Mesendoderm (in vitro differentiated cells): ENCODE measurements at regions not wholly inside any gene's neighbourhood (a gene's known extent, or its start where the extent isn't known, plus 50 kb on each side); places are given as distances from the start of the nearest gene placed in this dataset.
A peak's percentile ranks its signal among the peaks of the same experiment; 100 is the strongest.

Source experiments
- DNase-seq: peaks from one replicate; pipeline ENCODE4 v3.0.0; 2013
- H2AK5ac ChIP-seq: 2 replicates; pipeline ENCODE4 v1.6.1; 2013; ENCODE audit warnings: low read length, inconsistent platforms
- H2BK120ac ChIP-seq: 2 replicates; pipeline ENCODE4 v1.6.1; 2013; ENCODE audit warnings: low read depth, mild to moderate bottlenecking, low read length, moderate library complexity, mixed read lengths
- H2BK15ac ChIP-seq: replicated peaks from 2 replicates; pipeline ENCODE4 v1.6.1; 2013; ENCODE audit warnings: low read depth, mild to moderate bottlenecking, moderate library complexity
- H2BK5ac ChIP-seq: 2 replicates; pipeline ENCODE4 v1.6.1; 2013; ENCODE audit warnings: low read length, inconsistent platforms
- H3K18ac ChIP-seq: 2 replicates; pipeline ENCODE4 v1.6.1; 2013; ENCODE audit warnings: mild to moderate bottlenecking, low read length, mixed read lengths
- H3K23ac ChIP-seq: one replicate; pipeline ENCODE4 v1.6.1; 2013; ENCODE audit warnings: low read length
- H3K27ac ChIP-seq: 2 replicates; pipeline ENCODE4 v1.5.1; 2013; ENCODE audit warnings: low read depth, mild to moderate bottlenecking, inconsistent platforms, low read length, moderate library complexity
- H3K27me3 ChIP-seq: 2 replicates; pipeline ENCODE4 v1.6.1; 2013; ENCODE audit warnings: low read length, control low read depth, mild to moderate bottlenecking, inconsistent platforms; ENCODE audit not compliant: insufficient read depth, poor library complexity
- H3K36me3 ChIP-seq: 2 replicates; pipeline ENCODE4 v1.6.1; 2013; ENCODE audit warnings: low read length, inconsistent platforms; ENCODE audit not compliant: control insufficient read depth, insufficient read depth
- H3K4ac ChIP-seq: one replicate; pipeline ENCODE4 v1.6.1; 2013; ENCODE audit warnings: low read depth, mild to moderate bottlenecking, low read length, moderate library complexity
- H3K4me1 ChIP-seq: 2 replicates; pipeline ENCODE4 v1.6.1; 2013; ENCODE audit warnings: low read depth, low read length, inconsistent platforms; ENCODE audit not compliant: control insufficient read depth
- H3K4me2 ChIP-seq: 2 replicates; pipeline ENCODE4 v1.6.1; 2013; ENCODE audit warnings: low read length
- H3K4me3 ChIP-seq: 2 replicates; pipeline ENCODE4 v1.5.1; 2013; ENCODE audit warnings: mild to moderate bottlenecking, low read length
- H3K56ac ChIP-seq: one replicate; pipeline ENCODE4 v1.6.1; 2013; ENCODE audit warnings: low read length
- H3K79me1 ChIP-seq: 2 replicates; pipeline ENCODE4 v1.6.1; 2013; ENCODE audit warnings: low read length, inconsistent platforms
- H3K79me2 ChIP-seq: 2 replicates; pipeline ENCODE4 v1.6.1; 2013; ENCODE audit warnings: mild to moderate bottlenecking, low read length; ENCODE audit not compliant: control insufficient read depth, insufficient read depth
- H3K9ac ChIP-seq: 2 replicates; pipeline ENCODE4 v1.6.1; 2013; ENCODE audit warnings: low read length, inconsistent platforms
- H4K5ac ChIP-seq: one replicate; pipeline ENCODE4 v1.6.1; 2013; ENCODE audit warnings: low read length
- H4K8ac ChIP-seq: one replicate; pipeline ENCODE4 v1.6.1; 2013; ENCODE audit warnings: low read depth, mild to moderate bottlenecking, control low read depth, low read length, moderate library complexity
- whole genome bisulfite sequencing: extraction: QIAGEN DNeasy Blood & Tissue Kit; methylation state at CpG from one replicate; pipeline ENCODE4 v1.1.7; 2013; ENCODE audit warnings: low lambda C conversion rate, missing lambda C conversion rate; ENCODE audit not compliant: insufficient coverage; ENCODE audit errors: extremely low coverage; 5-methylcytosine and 5-hydroxymethylcytosine counted together

- no peak overlapping the region for H2AK5ac ChIP-seq
- WGBS = 100% methylated on average over 1 of the region's 2 CpGs
- H3K4me3 ChIP-seq = no peak overlapping the region
- H3K56ac ChIP-seq = no peak overlapping the region
- no peak overlapping the region for H3K4ac ChIP-seq
- no peaks in the 10 kb centered on the region for H3K27me3 ChIP-seq
- H3K36me3 ChIP-seq = no peaks in the 10 kb centered on the region
- no peak overlapping the region for H3K4me2 ChIP-seq
- H3K79me1 ChIP-seq = no peaks in the 10 kb centered on the region
- H4K8ac ChIP-seq = no peak overlapping the region
- no peaks in the 10 kb centered on the region for H3K79me2 ChIP-seq
- H2BK5ac ChIP-seq = no peak overlapping the region
- H3K9ac ChIP-seq = no peak overlapping the region
- H3K4me1 ChIP-seq = no peaks in the 10 kb centered on the region
- no peak for DNase-seq
- no peak overlapping the region for H2BK120ac ChIP-seq
- H3K27ac ChIP-seq = no peak overlapping the region
- no peak overlapping the region for H3K18ac ChIP-seq
- H2BK15ac ChIP-seq = no peak overlapping the region
- H4K5ac ChIP-seq = no peak overlapping the region
- no peak overlapping the region for H3K23ac ChIP-seq
Measured at GRCh38 chr13:70324519-70324918, 216.3 kb upstream of the KLHL1 start.

- Histone ChIP-seq H2BK5ac (no peak overlapping the region), H3K79me1 (no peaks in the 10 kb centered on the region), H2BK120ac (no peak overlapping the region), H3K27ac (no peak overlapping the region), H3K4me1 (no peaks in the 10 kb centered on the region), H3K79me2 (no peaks in the 10 kb centered on the region), H3K4me3 (no peak overlapping the region), H4K5ac (no peak overlapping the region), H3K4me2 (no peak overlapping the region), H4K8ac (no peak overlapping the region), H3K56ac (no peak overlapping the region), H3K18ac (no peak overlapping the region), H3K9ac (no peak overlapping the region), H3K23ac (no peak overlapping the region), H3K36me3 (no peaks in the 10 kb centered on the region), H2BK15ac (no peak overlapping the region), H3K4ac (no peak overlapping the region), H2AK5ac (no peak overlapping the region), H3K27me3 (no peaks in the 10 kb centered on the region)
- no CpG with 5 or more reads among the region's 2 CpGs for WGBS
- no peak for DNase-seq
Measured at GRCh38 chr13:70311191-70311590, 202.9 kb upstream of the KLHL1 start.

- Histone ChIP-seq H3K36me3 (no peaks in the 10 kb centered on the region), H3K9ac (no peak overlapping the region), H3K18ac (no peak overlapping the region), H3K23ac (no peak overlapping the region), H3K4me3 (no peak overlapping the region), H3K27ac (no peak overlapping the region), H3K79me1 (no peaks in the 10 kb centered on the region), H4K5ac (no peak overlapping the region), H3K56ac (no peak overlapping the region), H2BK5ac (no peak overlapping the region), H2BK120ac (no peak overlapping the region), H4K8ac (no peak overlapping the region), H3K4me2 (no peak overlapping the region), H2AK5ac (no peak overlapping the region), H3K27me3 (no peaks in the 10 kb centered on the region), H3K4ac (no peak overlapping the region), H3K79me2 (no peaks in the 10 kb centered on the region), H3K4me1 (no peaks in the 10 kb centered on the region), H2BK15ac (no peak overlapping the region)
- no CpG with 5 or more reads among the region's 4 CpGs for WGBS
- DNase-seq = peak; percentile 66
Measured at GRCh38 chr13:70310396-70311119, 202.3 kb upstream of the KLHL1 start.

GRCh38 chr13:70297189-70297616, 189.0 kb upstream of the KLHL1 start:
- Histone ChIP-seq H4K5ac (no peak overlapping the region), H2BK5ac (no peak overlapping the region), H3K27me3 (no peaks in the 10 kb centered on the region), H2AK5ac (no peak overlapping the region), H3K4me2 (no peak overlapping the region), H2BK120ac (no peak overlapping the region), H2BK15ac (no peak overlapping the region), H3K4me3 (no peak overlapping the region), H3K79me2 (no peaks in the 10 kb centered on the region), H3K56ac (no peak overlapping the region), H3K18ac (no peak overlapping the region), H4K8ac (no peak overlapping the region), H3K4ac (no peak overlapping the region), H3K36me3 (no peaks in the 10 kb centered on the region), H3K23ac (no peak overlapping the region), H3K9ac (no peak overlapping the region), H3K27ac (no peak overlapping the region), H3K79me1 (no peaks in the 10 kb centered on the region), H3K4me1 (no peaks in the 10 kb centered on the region)
- DNase-seq = no peak
- no CpG with 5 or more reads among the region's 12 CpGs for WGBS

- Histone ChIP-seq H3K4me1 (no peaks in the 10 kb centered on the region), H3K27ac (no peak overlapping the region), H3K9ac (no peak overlapping the region), H2AK5ac (no peak overlapping the region), H3K56ac (no peak overlapping the region), H3K23ac (no peak overlapping the region), H3K4ac (no peak overlapping the region), H3K18ac (no peak overlapping the region), H3K79me2 (no peaks in the 10 kb centered on the region), H4K8ac (no peak overlapping the region), H3K36me3 (no peaks in the 10 kb centered on the region), H4K5ac (no peak overlapping the region), H2BK15ac (no peak overlapping the region), H3K4me2 (no peak overlapping the region), H3K27me3 (no peaks in the 10 kb centered on the region), H3K4me3 (no peak overlapping the region), H3K79me1 (no peaks in the 10 kb centered on the region), H2BK5ac (no peak overlapping the region), H2BK120ac (no peak overlapping the region)
- WGBS = no CpG with 5 or more reads among the region's 1 CpG
- DNase-seq = no peak
Measured at GRCh38 chr13:70284371-70284770, 176.1 kb upstream of the KLHL1 start.

GRCh38 chr13:70275841-70276240, 167.6 kb upstream of the KLHL1 start:
- Histone ChIP-seq H3K36me3 (no peaks in the 10 kb centered on the region), H3K18ac (no peak overlapping the region), H3K27me3 (no peaks in the 10 kb centered on the region), H3K4me2 (no peak overlapping the region), H2BK5ac (no peak overlapping the region), H3K23ac (no peak overlapping the region), H3K4ac (no peak overlapping the region), H3K4me3 (no peak overlapping the region), H3K79me2 (no peaks in the 10 kb centered on the region), H2BK120ac (no peak overlapping the region), H2BK15ac (no peak overlapping the region), H3K27ac (no peak overlapping the region), H4K5ac (no peak overlapping the region), H3K79me1 (no peaks in the 10 kb centered on the region), H2AK5ac (no peak overlapping the region), H3K4me1 (no peaks in the 10 kb centered on the region), H3K56ac (no peak overlapping the region), H4K8ac (no peak overlapping the region), H3K9ac (no peak overlapping the region)
- DNase-seq = no peak
- WGBS = no CpG with 5 or more reads among the region's 1 CpG
